ENCODE measurements at regions not wholly inside any gene's neighbourhood (a gene's known extent, or its start where the extent isn't known, plus 50 kb on each side); places are given as distances from the start of the nearest gene placed in this dataset.
"Not testable (repeated sequence)": the region's sequence is repeated elsewhere in the genome, so short reads cannot be mapped to it uniquely, and the experiment has no call there.

DNA sequence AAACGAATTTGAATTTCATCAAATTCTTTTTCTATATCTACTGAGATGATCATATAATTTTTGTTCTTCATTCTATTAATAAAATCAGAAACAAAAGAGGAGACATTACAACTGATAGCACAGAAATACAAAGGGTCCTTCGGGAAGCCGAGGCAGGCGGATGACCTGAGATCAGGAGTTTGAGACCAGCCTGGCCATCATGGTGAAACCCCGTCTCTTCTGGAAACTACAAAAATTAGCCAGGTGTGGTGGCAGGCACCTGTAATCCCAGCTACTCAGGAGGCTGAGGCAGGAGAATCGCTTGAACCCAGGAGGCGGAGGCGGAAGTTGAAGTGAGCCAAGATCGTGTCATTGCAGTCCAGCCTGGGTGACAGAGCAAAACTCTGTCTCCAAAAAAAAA lies 113.4 kb downstream of the PMAIP1 start:
- TF ChIP-seq POLR2AphosphoS5 (IDR thresholded peaks at IDR 0.05; ENCODE audit: borderline replicate concordance, low read depth, low read length); FOXP2 (optimal IDR thresholded peaks at IDR 0.05; ENCODE audit: control extremely low read depth, extremely low read length, insufficient read depth): not testable (repeated sequence)

Data from SK-N-MC (cell line).